Osteocyte (in vitro differentiated cells): ENCODE measurements at regions not wholly inside any gene's neighbourhood (a gene's known extent, or its start where the extent isn't known, plus 50 kb on each side); places are given as distances from the start of the nearest gene placed in this dataset.

ENCODE experiments used
- DNase-seq: peaks from one replicate; pipeline ENCODE4 v3.0.0; 2021; ENCODE audit warnings: mixed read lengths; ENCODE audit not compliant: unreplicated experiment; ENCODE audit errors: extremely low spot score
- H3K27ac Mint-ChIP-seq: one replicate; pipeline ENCODE4 v1.8.0; 2021; ENCODE audit warnings: mild to moderate bottlenecking, mixed read lengths; ENCODE audit not compliant: unreplicated experiment
- H3K27me3 Mint-ChIP-seq: one replicate; pipeline ENCODE4 v1.8.0; 2021; ENCODE audit warnings: mixed read lengths; ENCODE audit not compliant: unreplicated experiment
- H3K36me3 Mint-ChIP-seq: one replicate; pipeline ENCODE4 v1.8.0; 2021; ENCODE audit warnings: mixed read lengths; ENCODE audit not compliant: unreplicated experiment
- H3K4me1 Mint-ChIP-seq: one replicate; pipeline ENCODE4 v1.8.0; 2021; ENCODE audit warnings: mixed read lengths; ENCODE audit not compliant: unreplicated experiment
- H3K4me3 Mint-ChIP-seq: one replicate; pipeline ENCODE4 v1.8.0; 2021; ENCODE audit warnings: mild to moderate bottlenecking, moderate library complexity, mixed read lengths; ENCODE audit not compliant: unreplicated experiment
- H3K9me3 Mint-ChIP-seq: one replicate; pipeline ENCODE4 v1.8.0; 2021; ENCODE audit warnings: mixed read lengths; ENCODE audit not compliant: unreplicated experiment
- CTCF ChIP-seq: fragments of 200-600 bp; sonication (generic); IDR thresholded peaks from 2 replicates; pipeline ENCODE4 v1.5.0; 2021; ENCODE audit warnings: antibody characterized with exemption, mild to moderate bottlenecking, moderate library complexity

GRCh38 chr20:58596244-58596643, 54.8 kb upstream of the STX16 start:
- Mint-ChIP-seq H3K9me3 (peaks cover 4% of the 10 kb centered on the region), H3K36me3 (peaks cover 3% of the 10 kb centered on the region), H3K27me3 (peaks cover 9% of the 10 kb centered on the region), H3K4me1 (peaks cover 13% of the 10 kb centered on the region), H3K27ac (no peak overlapping the region), H3K4me3 (no peak overlapping the region)
- no peak for DNase-seq
- no peak for TF ChIP-seq CTCF

- Mint-ChIP-seq H3K27me3 (peaks cover 9% of the 10 kb centered on the region), H3K27ac (no peak overlapping the region), H3K36me3 (peaks cover 3% of the 10 kb centered on the region), H3K4me3 (no peak overlapping the region), H3K9me3 (peaks cover 4% of the 10 kb centered on the region), H3K4me1 (peaks cover 13% of the 10 kb centered on the region)
- no peak for DNase-seq
- no peak for TF ChIP-seq CTCF
Observed at GRCh38 chr20:58595167-58595566, 55.9 kb upstream of the STX16 start.

- Mint-ChIP-seq H3K9me3 (peaks cover 4% of the 10 kb centered on the region), H3K4me1 (peaks cover 13% of the 10 kb centered on the region), H3K4me3 (no peak overlapping the region), H3K27ac (no peak overlapping the region), H3K36me3 (peaks cover 3% of the 10 kb centered on the region), H3K27me3 (peaks cover 10% of the 10 kb centered on the region)
- TF ChIP-seq CTCF: no peak
- no peak for DNase-seq
Observed at GRCh38 chr20:58593880-58594638, 57.0 kb upstream of the STX16 start.

GRCh38 chr20:58592076-58592695, 58.9 kb upstream of the STX16 start:
- Mint-ChIP-seq H3K27ac (no peak overlapping the region), H3K9me3 (peaks cover 4% of the 10 kb centered on the region), H3K4me1 (peaks cover 6% of the 10 kb centered on the region), H3K36me3 (peaks cover 3% of the 10 kb centered on the region), H3K27me3 (peaks cover 10% of the 10 kb centered on the region), H3K4me3 (no peak overlapping the region)
- no peak for TF ChIP-seq CTCF
- no peak for DNase-seq

GRCh38 chr20:58590679-58591473, 60.2 kb upstream of the STX16 start:
- DNase-seq: no peak
- Mint-ChIP-seq H3K27ac (no peak overlapping the region), H3K27me3 (peaks cover 10% of the 10 kb centered on the region), H3K9me3 (no peaks in the 10 kb centered on the region), H3K4me1 (peaks cover 9% of the 10 kb centered on the region), H3K36me3 (peaks cover 3% of the 10 kb centered on the region), H3K4me3 (no peak overlapping the region)
- no peak for TF ChIP-seq CTCF
